ENCODE measurements at regions not wholly inside any gene's neighbourhood (a gene's known extent, or its start where the extent isn't known, plus 50 kb on each side); places are given as distances from the start of the nearest gene placed in this dataset.

DNA sequence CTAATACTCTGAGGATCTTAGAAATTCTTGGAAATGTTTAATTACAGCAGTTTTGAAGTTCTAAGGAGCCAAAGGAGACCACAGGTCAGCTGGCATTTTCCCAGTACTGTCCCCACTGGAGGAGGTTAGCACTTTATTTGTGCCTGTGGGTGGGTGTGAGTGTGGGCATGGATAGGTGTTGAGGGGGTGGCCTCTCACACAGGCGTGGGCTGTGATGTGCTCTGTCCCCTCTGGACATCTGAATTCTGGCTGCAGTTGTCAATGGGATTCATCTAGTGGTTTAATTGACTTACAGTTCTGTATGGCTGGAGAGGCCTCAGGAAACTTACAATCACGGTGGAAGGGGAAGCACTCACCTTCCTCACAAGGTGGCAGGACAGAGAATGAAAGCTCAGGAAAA lies 135.4 kb upstream of the NAMPT start:
- no peak for DNase-seq (ENCODE audit: insufficient read length, low spot score)
- no peak for FAIRE-seq
- TF ChIP-seq SPI1 (IDR thresholded peaks at IDR 0.05; ENCODE audit: low read depth, low read length) (no peak), POLR2A (IDR thresholded peaks at IDR 0.05; ENCODE audit: low read depth, low read length) (no peak), TAF1 (IDR thresholded peaks at IDR 0.05; ENCODE audit: low read depth, low read length) (no peak), PAX5 (IDR thresholded peaks at IDR 0.05; ENCODE audit: insufficient read depth, low read length, severe bottlenecking) (no peak), POU2F2 (IDR thresholded peaks at IDR 0.05; ENCODE audit: low read depth, low read length) (no peak), POLR2AphosphoS5 (IDR thresholded peaks at IDR 0.05; ENCODE audit: low read depth, low read length) (no peak)

DNA sequence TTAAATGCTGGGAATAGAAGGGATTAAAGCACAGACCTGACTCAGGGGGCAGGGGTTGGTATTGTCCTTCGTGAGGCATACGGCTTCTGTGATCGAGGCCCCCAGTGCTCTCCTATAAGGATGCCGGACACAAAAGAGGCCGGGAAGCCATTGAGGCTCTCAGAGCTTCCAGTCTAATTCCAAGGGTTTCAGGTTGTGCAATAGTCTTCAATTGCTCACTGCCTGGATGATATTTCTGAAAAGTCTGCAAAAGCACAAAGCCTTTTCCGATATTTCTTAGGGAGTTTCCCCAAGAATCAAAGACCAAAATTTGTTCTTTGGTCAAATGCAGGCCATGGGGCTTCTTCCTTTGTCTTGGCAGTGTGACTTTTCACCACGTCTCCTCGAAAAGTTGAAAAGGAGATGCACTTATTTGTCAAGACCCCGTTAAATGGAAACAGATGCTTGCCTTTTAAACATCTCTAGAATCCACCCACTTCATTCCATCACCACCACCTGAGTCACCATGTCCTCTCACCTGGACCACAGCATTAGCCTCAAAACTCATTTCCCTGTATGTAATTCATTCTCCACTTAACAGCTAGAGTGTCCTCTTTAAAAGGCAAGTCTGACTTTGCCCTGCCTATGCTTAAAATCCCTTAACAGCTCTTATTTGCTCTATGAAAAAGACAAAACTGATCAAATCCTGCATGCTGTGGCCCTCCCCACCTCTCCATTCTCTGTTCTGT lies 134.8 kb upstream of the NAMPT start:
- no peak for FAIRE-seq

DNA sequence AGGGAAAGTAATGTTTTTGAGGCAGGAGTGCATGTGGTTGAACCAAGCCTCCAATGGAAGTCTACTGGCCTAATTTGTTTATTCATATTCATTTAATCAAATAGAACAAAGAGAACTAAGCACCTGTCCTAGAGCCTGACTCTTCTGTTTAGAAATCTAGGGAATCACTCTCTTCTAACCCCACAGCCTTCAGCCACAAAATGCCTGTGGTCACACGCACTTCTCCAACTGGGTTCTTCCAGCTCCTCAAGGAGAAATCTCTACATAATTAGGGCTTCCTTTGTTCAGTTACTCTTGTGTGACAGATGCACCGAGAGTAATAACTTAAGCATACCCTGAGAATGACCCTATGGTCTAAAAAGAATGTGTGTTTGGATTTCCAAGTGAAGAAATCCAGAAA lies 133.7 kb upstream of the NAMPT start:
- TF ChIP-seq POLR2AphosphoS5 (IDR thresholded peaks at IDR 0.05; ENCODE audit: low read depth, low read length) (no peak), POLR2A (IDR thresholded peaks at IDR 0.05; ENCODE audit: low read depth, low read length) (no peak), PAX5 (IDR thresholded peaks at IDR 0.05; ENCODE audit: insufficient read depth, low read length, severe bottlenecking) (no peak), SPI1 (IDR thresholded peaks at IDR 0.05; ENCODE audit: low read depth, low read length) (no peak), TAF1 (IDR thresholded peaks at IDR 0.05; ENCODE audit: low read depth, low read length) (no peak), POU2F2 (IDR thresholded peaks at IDR 0.05; ENCODE audit: low read depth, low read length) (no peak)
- no peak for DNase-seq (ENCODE audit: insufficient read length, low spot score)
- FAIRE-seq = no peak

More for the DNA sequence above, 134.8 kb upstream of the NAMPT start:
- TF ChIP-seq POLR2A (IDR thresholded peaks at IDR 0.05; ENCODE audit: low read depth, low read length) (no peak), SPI1 (IDR thresholded peaks at IDR 0.05; ENCODE audit: low read depth, low read length) (no peak), POLR2AphosphoS5 (IDR thresholded peaks at IDR 0.05; ENCODE audit: low read depth, low read length) (no peak), TAF1 (IDR thresholded peaks at IDR 0.05; ENCODE audit: low read depth, low read length) (no peak), POU2F2 (IDR thresholded peaks at IDR 0.05; ENCODE audit: low read depth, low read length) (no peak)
- DNase-seq (ENCODE audit: insufficient read length, low spot score) = no peak

DNA sequence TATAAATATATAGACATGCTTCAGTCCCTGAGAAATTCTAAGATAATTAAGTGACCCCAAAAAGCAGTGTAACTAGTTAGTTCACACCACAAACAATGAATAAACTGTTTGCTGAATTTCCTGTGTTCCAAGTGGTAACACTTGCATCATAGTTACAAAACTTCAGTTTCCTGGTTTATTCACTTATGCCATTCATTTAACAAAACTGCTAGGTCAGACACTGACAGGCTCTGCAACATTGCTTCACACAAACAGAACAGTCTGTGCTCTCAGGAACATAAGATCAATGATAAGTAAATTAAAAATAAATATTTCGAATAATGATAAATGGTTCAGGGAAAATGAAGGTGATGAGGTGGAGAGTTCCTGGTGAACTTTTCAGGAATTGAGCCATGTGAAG lies 133.3 kb upstream of the NAMPT start:
- FAIRE-seq = no peak
- DNase-seq (ENCODE audit: insufficient read length, low spot score) = no peak
- TF ChIP-seq PAX5 (IDR thresholded peaks at IDR 0.05; ENCODE audit: insufficient read depth, low read length, severe bottlenecking) (no peak), POU2F2 (IDR thresholded peaks at IDR 0.05; ENCODE audit: low read depth, low read length) (no peak), TAF1 (IDR thresholded peaks at IDR 0.05; ENCODE audit: low read depth, low read length) (no peak), POLR2A (IDR thresholded peaks at IDR 0.05; ENCODE audit: low read depth, low read length) (no peak), POLR2AphosphoS5 (IDR thresholded peaks at IDR 0.05; ENCODE audit: low read depth, low read length) (no peak), SPI1 (IDR thresholded peaks at IDR 0.05; ENCODE audit: low read depth, low read length) (no peak)

DNA sequence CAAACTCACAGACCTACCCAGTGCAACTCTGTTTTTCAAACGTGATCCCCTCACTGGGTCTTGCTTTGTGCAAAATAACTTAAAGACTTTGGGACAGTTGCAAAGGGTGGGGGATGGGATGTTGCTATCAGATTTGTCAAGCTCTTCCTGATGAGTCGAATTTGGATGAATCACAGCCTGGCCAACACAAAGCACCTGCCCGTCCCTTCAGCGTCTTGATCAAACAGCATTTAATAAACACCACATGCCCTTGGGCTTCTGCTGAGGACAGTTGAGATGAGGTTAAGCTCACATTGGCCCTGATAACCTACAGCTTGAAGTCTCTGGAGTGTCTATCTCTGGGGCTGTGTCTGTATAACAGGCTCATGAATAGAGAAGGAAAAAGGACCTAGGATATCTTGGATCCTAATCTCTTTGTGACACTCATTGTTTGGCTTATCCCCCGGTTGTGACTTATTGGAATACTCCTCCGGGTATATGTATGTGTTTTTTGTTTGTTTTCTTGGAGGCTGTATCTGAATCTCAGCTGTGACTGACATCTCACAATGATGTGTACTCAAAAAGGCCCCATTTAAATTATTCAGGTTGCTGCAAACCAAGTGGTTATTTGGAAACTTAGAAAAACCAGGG lies 132.6 kb upstream of the NAMPT start:
- no peak for FAIRE-seq
- TF ChIP-seq POLR2A (IDR thresholded peaks at IDR 0.05; ENCODE audit: low read depth, low read length) = no peak
- TF ChIP-seq PAX5 (IDR thresholded peaks at IDR 0.05; ENCODE audit: insufficient read depth, low read length, severe bottlenecking) = no peak
- TF ChIP-seq POLR2AphosphoS5 (IDR thresholded peaks at IDR 0.05; ENCODE audit: low read depth, low read length) = no peak
- TF ChIP-seq POU2F2 (IDR thresholded peaks at IDR 0.05; ENCODE audit: low read depth, low read length) = no peak
- no peak for TF ChIP-seq SPI1 (IDR thresholded peaks at IDR 0.05; ENCODE audit: low read depth, low read length)
- TF ChIP-seq TAF1 (IDR thresholded peaks at IDR 0.05; ENCODE audit: low read depth, low read length) = no peak
- DNase-seq (ENCODE audit: insufficient read length, low spot score) = no peak

DNA sequence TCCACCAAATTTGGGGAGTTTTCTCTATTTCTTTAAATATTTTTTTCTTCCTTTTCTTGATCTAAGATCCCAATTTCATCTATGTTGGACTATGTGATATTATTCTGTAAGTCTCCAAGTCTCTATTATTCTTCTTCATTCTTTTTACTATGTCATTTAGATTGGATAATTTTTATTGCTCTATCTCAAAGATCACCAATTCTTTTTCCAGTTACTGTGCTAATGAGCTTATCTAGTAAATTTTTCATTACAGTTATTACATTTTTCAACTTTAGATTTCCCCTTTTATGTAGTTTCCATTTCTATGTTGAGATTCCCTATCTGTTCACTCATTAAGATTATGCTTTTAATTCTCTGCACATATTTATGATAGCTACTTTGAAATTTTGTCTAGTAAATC lies 131.6 kb upstream of the NAMPT start:
- no peak for DNase-seq (ENCODE audit: insufficient read length, low spot score)
- FAIRE-seq = no peak
- TF ChIP-seq POLR2AphosphoS5 (IDR thresholded peaks at IDR 0.05; ENCODE audit: low read depth, low read length) (no peak), PAX5 (IDR thresholded peaks at IDR 0.05; ENCODE audit: insufficient read depth, low read length, severe bottlenecking) (no peak), POU2F2 (IDR thresholded peaks at IDR 0.05; ENCODE audit: low read depth, low read length) (no peak), POLR2A (IDR thresholded peaks at IDR 0.05; ENCODE audit: low read depth, low read length) (no peak), TAF1 (IDR thresholded peaks at IDR 0.05; ENCODE audit: low read depth, low read length) (no peak), SPI1 (IDR thresholded peaks at IDR 0.05; ENCODE audit: low read depth, low read length) (no peak)

DNA sequence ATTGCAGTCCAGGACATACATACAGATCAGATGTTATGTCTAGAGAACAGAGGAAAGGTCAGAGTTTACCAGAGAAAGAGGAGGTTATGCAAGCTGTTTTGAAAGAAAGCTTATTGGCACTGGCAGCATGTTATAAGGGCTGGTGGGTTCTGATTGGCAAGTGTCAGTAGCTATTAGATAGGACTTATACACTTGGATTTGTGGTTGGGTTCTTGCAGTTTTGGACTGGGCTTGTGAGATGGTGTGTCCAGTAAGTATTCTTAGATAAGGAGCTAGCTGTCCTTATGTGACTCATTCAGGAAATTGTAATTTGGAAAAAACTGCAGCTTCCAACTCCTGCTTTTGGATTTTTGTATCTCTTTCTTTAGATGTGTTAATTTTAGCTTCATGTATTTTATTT lies 130.7 kb upstream of the NAMPT start:
- no peak for FAIRE-seq
- DNase-seq (ENCODE audit: insufficient read length, low spot score) = no peak
- TF ChIP-seq PAX5 (IDR thresholded peaks at IDR 0.05; ENCODE audit: insufficient read depth, low read length, severe bottlenecking) (no peak), POLR2AphosphoS5 (IDR thresholded peaks at IDR 0.05; ENCODE audit: low read depth, low read length) (no peak), TAF1 (IDR thresholded peaks at IDR 0.05; ENCODE audit: low read depth, low read length) (no peak), POU2F2 (IDR thresholded peaks at IDR 0.05; ENCODE audit: low read depth, low read length) (no peak), SPI1 (IDR thresholded peaks at IDR 0.05; ENCODE audit: low read depth, low read length) (no peak), POLR2A (IDR thresholded peaks at IDR 0.05; ENCODE audit: low read depth, low read length) (no peak)

DNA sequence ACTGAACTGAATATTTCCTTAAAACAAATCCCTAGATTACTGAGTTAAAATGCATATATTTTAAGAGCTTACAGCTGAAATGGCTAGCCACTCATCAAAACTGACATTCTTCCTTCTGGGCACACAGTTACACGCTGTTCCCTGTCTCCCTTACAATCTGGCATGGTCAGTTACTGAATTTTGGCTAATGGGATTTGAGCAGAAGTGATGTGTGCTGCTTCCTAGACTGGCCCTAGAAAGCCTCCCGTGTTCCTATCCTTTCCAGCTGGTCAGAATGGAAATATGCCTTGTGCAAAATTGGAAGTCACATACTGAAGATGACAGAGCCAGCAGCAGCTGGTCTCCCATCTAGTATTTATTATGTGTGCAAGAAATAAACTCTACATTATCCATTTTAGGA lies 128.7 kb upstream of the NAMPT start:
- DNase-seq (ENCODE audit: insufficient read length, low spot score) (no peak), FAIRE-seq (no peak)
- TF ChIP-seq SPI1 (IDR thresholded peaks at IDR 0.05; ENCODE audit: low read depth, low read length) = no peak
- TF ChIP-seq TAF1 (IDR thresholded peaks at IDR 0.05; ENCODE audit: low read depth, low read length) = no peak
- TF ChIP-seq POLR2AphosphoS5 (IDR thresholded peaks at IDR 0.05; ENCODE audit: low read depth, low read length) = no peak
- no peak for TF ChIP-seq POU2F2 (IDR thresholded peaks at IDR 0.05; ENCODE audit: low read depth, low read length)
- TF ChIP-seq POLR2A (IDR thresholded peaks at IDR 0.05; ENCODE audit: low read depth, low read length) = no peak
- TF ChIP-seq PAX5 (IDR thresholded peaks at IDR 0.05; ENCODE audit: insufficient read depth, low read length, severe bottlenecking) = no peak

DNA sequence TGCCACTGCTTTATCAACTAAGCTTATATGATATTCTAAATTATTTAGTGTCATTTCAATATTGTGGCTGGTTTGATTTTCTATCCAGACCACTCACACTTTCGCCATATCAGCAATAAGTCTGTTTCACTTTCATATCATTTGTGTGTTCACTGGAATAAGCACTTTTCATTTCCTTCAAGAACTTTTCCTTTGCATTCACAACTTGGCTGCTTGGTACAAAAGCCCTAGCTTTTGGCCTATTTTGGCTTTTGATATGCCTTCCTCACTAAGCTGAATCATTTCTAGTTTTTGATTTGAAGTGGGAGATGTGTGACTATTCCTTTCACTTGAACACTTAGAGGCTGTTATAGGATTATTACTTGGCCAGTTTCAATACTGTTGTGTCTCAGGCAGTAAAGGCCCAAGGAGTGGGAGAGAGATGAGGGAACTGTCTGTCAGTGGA lies 120.9 kb upstream of the NAMPT start:
- no peak for TF ChIP-seq POLR2AphosphoS5 (IDR thresholded peaks at IDR 0.05; ENCODE audit: low read depth, low read length)
- TF ChIP-seq PAX5 (IDR thresholded peaks at IDR 0.05; ENCODE audit: insufficient read depth, low read length, severe bottlenecking) = no peak
- no peak for TF ChIP-seq POU2F2 (IDR thresholded peaks at IDR 0.05; ENCODE audit: low read depth, low read length)
- no peak for TF ChIP-seq POLR2A (IDR thresholded peaks at IDR 0.05; ENCODE audit: low read depth, low read length)
- no peak for TF ChIP-seq SPI1 (IDR thresholded peaks at IDR 0.05; ENCODE audit: low read depth, low read length)
- no peak for TF ChIP-seq TAF1 (IDR thresholded peaks at IDR 0.05; ENCODE audit: low read depth, low read length)
- no peak for FAIRE-seq
- no peak for DNase-seq (ENCODE audit: insufficient read length, low spot score)

All from GM12891 (cell line).